ENCODE measurements at regions not wholly inside any gene's neighbourhood (a gene's known extent, or its start where the extent isn't known, plus 50 kb on each side); places are given as distances from the start of the nearest gene placed in this dataset.

GRCh38 chr10:131750973-131751826, 149.6 kb upstream of the PPP2R2D start:
- TF ChIP-seq CTCF (IDR thresholded peaks at IDR 0.05; ENCODE audit: poor library complexity, severe bottlenecking) = no peak
- DNase-seq (ENCODE audit: low spot score) = peak; percentile 38
- no peaks in the 10 kb centered on the region for H3K36me3 ChIP-seq (ENCODE audit: low read depth)
- no peaks in the 10 kb centered on the region for H3K9me3 ChIP-seq (ENCODE audit: severe bottlenecking)
- H3K27ac ChIP-seq (ENCODE audit: poor library complexity, severe bottlenecking) = no peak overlapping the region
- ATAC-seq (ENCODE audit: low read depth) = no peak
- no peaks in the 10 kb centered on the region for H3K4me1 ChIP-seq (ENCODE audit: insufficient read depth, poor library complexity, severe bottlenecking)
- no peaks in the 10 kb centered on the region for H3K27me3 ChIP-seq (ENCODE audit: insufficient read depth, poor library complexity, severe bottlenecking)
- no peak overlapping the region for H3K4me3 ChIP-seq (ENCODE audit: severe bottlenecking)

DNA sequence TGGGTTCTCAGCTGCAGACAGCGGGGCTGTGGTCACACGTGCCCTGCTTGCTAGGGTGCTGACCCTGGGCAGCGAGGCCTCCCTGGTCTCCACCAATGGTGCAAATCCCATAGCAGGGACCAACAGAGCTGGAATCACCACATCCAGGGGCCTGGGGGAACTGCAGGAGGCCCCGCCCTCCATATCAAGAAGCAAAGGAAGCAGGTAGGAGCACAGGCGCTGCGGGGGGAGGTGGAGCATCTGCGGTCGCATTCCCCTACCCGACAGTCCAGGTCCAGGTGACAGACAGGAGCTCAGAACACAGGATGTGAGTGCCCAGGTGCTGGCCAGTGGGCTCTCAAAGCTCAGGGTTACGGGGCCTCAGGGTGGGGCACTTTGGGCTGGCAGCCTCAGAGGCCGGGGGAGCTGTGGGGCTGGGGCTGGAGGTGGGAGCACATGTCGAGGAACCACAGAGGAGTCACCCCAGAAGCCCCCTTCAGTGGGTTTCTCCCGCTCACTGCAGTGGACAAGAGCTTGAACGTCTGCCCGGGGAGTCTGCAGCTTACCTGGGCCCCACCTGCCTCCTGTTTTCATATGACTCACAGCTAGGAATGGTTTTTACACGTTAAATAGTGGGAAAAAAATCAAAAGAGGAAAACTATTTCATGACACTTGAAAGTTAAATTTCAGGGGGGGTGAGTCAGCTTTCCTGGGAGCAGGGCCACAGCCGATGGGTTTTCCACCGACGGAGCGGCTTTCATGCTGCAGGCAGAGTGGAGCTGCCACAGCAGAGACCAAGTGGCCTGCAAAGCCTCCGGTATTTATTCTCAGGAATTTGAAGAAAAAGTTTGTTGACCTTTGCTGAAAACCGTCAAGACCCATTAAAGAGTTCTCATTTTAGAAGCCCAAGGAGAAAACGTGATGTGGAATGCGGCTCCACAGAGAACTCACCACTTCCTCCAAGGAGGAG, 148.7 kb upstream of the PPP2R2D start:
- Histone ChIP-seq H3K9me3 (ENCODE audit: severe bottlenecking) (no peaks in the 10 kb centered on the region), H3K36me3 (ENCODE audit: low read depth) (no peaks in the 10 kb centered on the region), H3K27me3 (ENCODE audit: insufficient read depth, poor library complexity, severe bottlenecking) (no peaks in the 10 kb centered on the region), H3K4me3 (ENCODE audit: severe bottlenecking) (no peak overlapping the region), H3K27ac (ENCODE audit: poor library complexity, severe bottlenecking) (no peak overlapping the region), H3K4me1 (ENCODE audit: insufficient read depth, poor library complexity, severe bottlenecking) (no peaks in the 10 kb centered on the region)
- TF ChIP-seq CTCF (IDR thresholded peaks at IDR 0.05; ENCODE audit: poor library complexity, severe bottlenecking) = no peak
- ATAC-seq (ENCODE audit: low read depth) (peak; percentile 75), DNase-seq (ENCODE audit: low spot score) (peak; percentile 32)

DNA sequence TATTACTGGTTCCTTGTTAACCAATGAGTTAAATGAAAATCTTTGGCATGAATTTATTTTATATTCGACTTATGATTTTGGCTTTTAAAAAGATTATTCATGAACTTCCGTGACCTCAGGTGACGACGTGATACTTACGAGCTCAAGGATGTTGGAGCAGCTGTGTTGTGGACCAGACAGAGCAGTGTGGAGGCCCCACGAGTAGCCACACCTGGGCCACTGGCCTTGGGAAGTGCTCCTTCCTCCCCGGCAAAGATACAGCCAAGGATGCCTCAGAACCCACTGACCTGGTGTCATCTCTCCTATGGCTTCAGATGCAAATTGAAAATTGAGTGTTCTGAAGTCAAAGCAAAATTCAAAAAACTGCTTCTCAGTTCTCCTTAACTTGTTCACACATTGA, 147.5 kb upstream of the PPP2R2D start:
- DNase-seq (ENCODE audit: low spot score) (no peak), ATAC-seq (ENCODE audit: low read depth) (no peak)
- Histone ChIP-seq H3K4me3 (ENCODE audit: severe bottlenecking) (no peak overlapping the region), H3K9me3 (ENCODE audit: severe bottlenecking) (no peaks in the 10 kb centered on the region), H3K27ac (ENCODE audit: poor library complexity, severe bottlenecking) (no peak overlapping the region), H3K27me3 (ENCODE audit: insufficient read depth, poor library complexity, severe bottlenecking) (no peaks in the 10 kb centered on the region), H3K36me3 (ENCODE audit: low read depth) (no peaks in the 10 kb centered on the region), H3K4me1 (ENCODE audit: insufficient read depth, poor library complexity, severe bottlenecking) (no peaks in the 10 kb centered on the region)
- TF ChIP-seq CTCF (IDR thresholded peaks at IDR 0.05; ENCODE audit: poor library complexity, severe bottlenecking) = no peak

- TF ChIP-seq CTCF (IDR thresholded peaks at IDR 0.05; ENCODE audit: poor library complexity, severe bottlenecking) = no peak
- H3K36me3 ChIP-seq (ENCODE audit: low read depth) = no peaks in the 10 kb centered on the region
- H3K9me3 ChIP-seq (ENCODE audit: severe bottlenecking) = no peaks in the 10 kb centered on the region
- H3K4me1 ChIP-seq (ENCODE audit: insufficient read depth, poor library complexity, severe bottlenecking) = no peaks in the 10 kb centered on the region
- DNase-seq (ENCODE audit: low spot score) (no peak), ATAC-seq (ENCODE audit: low read depth) (no peak)
- no peak overlapping the region for H3K4me3 ChIP-seq (ENCODE audit: severe bottlenecking)
- no peaks in the 10 kb centered on the region for H3K27me3 ChIP-seq (ENCODE audit: insufficient read depth, poor library complexity, severe bottlenecking)
- H3K27ac ChIP-seq (ENCODE audit: poor library complexity, severe bottlenecking) = no peak overlapping the region
These were observed 145.6 kb upstream of the PPP2R2D start for GRCh38 chr10:131755200-131755599.
